ENCODE measurements at regions not wholly inside any gene's neighbourhood (a gene's known extent, or its start where the extent isn't known, plus 50 kb on each side); places are given as distances from the start of the nearest gene placed in this dataset.
A peak's percentile ranks its signal among the peaks of the same experiment; 100 is the strongest.
"Not testable (repeated sequence)": the region's sequence is repeated elsewhere in the genome, so short reads cannot be mapped to it uniquely, and the experiment has no call there.

DNA sequence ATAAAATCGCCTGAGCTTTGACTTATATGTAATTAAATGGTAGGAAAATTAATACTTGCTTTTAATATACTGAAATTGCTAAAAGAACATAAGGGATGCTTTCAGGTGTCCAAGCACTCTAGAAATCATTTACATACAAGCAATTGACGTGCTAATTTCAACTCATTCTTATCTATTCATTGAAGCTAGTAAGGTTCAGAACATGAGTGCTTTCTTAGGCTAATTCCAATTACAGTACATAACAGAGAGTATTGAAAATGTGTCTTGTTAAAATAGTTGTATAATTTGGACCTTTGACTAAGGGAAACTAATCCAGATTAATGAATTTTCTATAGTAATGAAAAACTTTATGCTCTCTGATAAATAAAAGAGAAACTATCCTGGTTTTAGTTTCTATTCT, 1016.4 kb upstream of the TYRP1 start:
- DNase-seq, result no peak
- intact Hi-C loops (cut with DNase I), result no loop called here

DNA sequence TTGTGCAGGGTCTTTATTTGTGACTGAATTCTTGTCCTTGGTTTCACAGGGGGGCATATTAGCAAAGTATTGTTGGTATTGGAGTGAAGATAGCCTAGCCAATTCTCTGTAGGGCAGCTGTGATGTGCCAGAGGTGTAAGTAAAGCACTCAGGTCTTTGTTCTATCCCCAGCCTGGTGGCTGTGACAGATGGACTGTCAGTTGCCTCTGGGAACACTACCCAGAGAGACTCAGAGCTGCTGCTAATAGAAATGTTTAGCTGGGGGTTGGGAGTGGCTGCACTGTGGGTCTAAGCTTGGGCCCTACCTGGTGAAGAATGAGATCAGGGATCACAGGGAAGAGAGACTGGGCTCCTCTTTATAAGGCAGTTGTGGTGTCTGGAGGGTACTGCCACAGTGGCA, 1006.5 kb upstream of the TYRP1 start:
- intact Hi-C loops (cut with DNase I), result no loop called here
- DNase-seq, result no peak

DNA sequence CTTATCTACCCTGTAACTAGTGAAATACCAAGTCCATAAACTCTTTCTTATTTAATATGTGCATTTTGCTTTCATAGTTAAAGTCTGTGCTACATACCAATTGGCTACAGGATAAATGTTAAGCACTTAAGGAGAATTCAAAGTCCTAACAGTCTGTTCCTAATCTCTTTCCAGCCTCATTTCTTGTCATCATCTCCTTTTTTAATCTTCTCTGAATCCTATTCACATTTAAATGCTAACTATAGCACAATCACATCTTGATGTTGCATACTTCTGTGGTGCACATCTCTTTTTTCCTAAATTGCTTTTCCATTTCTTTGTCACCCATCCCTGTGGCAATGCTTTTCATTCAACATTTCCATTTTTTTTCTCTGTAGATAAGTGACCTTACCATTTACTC, 996.1 kb upstream of the TYRP1 start:
- intact Hi-C loops (cut with DNase I), result no loop called here
- no peak for DNase-seq

DNA sequence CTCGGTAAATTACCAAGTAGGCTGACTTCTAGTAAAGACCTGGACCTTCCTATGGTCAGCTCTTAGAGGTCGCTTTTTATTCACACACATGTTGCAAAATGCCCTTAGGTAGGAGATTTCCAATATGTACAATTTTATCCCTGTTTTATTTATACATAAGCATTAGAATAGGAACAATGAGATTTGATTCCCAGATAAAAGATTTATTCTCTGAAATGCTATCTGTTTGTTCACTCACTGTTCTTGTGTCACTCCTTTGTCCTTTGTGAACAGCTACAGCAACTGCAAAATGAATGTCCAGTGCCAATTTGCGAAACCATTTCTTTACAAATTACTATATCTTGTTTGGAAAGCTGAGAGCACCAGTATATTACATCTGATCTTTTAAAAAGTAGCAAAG, 991.5 kb upstream of the TYRP1 start:
- no peak for DNase-seq
- intact Hi-C loops (cut with DNase I), result no loop called here

DNA sequence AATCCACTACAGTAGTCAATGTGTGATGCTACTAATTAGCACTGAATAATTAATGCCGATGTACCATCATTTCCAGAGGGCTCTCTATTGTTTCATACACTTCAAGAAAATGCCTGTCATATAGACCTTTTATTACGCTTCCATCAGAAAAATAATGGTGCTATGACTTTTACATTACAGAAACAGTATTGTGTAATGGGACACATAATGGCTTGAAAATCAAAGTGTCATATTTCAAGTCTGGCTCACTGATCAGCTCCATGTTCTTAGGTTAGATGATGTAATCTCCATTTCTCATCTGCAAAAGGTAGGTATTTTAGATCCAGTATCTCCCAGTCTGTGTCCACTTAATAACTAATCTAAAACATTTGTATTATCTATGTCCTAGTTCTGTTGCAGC, 990.6 kb upstream of the TYRP1 start:
- intact Hi-C loops (cut with DNase I), result no loop called here

DNA sequence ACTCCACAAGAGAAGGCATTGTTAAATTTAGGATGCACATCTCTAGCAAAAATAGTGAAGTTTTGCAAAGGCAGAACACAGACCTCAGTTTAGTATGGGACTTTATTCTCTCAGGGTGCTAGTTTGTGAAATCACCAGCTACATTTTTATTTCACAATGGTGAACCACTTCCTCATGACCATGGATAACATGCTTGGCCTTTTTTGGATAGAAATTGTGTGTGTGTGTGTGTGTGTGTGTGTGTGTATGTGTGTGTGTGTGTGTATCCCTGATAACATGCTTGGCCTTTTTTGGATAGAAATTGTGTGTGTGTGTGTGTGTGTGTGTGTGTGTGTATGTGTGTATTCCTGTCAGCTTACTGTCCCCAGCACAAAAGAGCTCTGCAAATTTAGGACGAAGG, 989.0 kb upstream of the TYRP1 start:
- intact Hi-C loops (cut with DNase I); DNase-seq: not testable (repeated sequence)

More for the DNA sequence above, 990.6 kb upstream of the TYRP1 start:
- no peak for DNase-seq

DNA sequence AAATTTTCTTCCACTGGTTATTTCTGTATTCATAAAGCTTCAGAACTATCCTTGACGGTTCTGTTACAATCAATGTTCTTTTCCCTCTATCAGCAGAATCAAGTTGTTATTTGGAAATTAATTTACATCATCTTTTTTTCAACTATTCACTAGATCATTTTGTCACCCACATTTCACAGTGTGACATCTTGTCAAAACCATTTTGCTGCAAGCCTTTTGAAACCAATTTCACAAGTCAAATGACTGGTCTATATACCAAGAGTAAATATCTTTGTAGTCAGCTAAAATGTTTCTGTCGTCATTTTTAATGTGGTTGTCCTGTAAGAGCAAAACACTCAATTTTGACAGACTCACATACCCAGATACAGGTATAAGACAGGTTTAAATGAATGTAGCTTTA, 984.3 kb upstream of the TYRP1 start:
- DNase-seq, result no peak
- intact Hi-C loops (cut with DNase I), result no loop called here

DNA sequence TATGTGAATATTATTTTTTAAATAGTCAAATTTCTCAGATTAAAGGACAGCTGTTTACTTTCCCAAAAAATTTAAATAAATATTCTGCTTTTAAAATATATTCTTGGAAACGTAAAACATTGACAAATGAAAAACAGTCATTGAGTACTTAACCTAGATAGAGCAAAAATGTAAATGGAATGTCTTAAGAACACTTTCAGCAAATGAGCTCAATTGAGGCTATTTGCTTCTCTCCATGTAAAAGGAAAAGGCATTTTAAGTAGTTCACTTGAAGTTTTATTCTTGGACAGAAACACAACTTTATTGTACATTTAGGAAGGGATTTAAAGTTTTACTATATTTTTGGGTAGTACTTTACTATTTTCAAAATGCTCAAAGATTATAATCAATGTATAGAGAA, 983.6 kb upstream of the TYRP1 start:
- no peak for DNase-seq
- intact Hi-C loops (cut with DNase I), result no loop called here

DNA sequence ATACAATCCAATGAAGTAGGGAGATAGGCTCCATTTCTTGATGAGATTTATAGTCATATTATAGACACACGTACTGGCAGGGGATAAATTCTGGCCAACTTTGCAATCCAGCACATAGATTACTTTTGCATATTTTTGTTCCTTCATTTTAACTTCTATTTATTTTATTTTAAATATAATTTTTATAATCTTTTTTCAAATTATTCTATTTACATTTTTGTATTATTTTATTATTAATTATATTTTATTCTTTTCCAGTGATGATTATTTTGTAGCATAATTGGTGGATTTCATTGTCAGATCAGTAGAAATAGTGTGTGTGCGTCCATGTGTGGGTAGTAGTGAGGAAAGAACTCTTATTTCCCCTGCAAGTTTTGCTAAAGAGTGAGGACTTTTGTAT, 980.1 kb upstream of the TYRP1 start:
- intact Hi-C loops (cut with DNase I), result no loop called here
- DNase-seq, result no peak

DNA sequence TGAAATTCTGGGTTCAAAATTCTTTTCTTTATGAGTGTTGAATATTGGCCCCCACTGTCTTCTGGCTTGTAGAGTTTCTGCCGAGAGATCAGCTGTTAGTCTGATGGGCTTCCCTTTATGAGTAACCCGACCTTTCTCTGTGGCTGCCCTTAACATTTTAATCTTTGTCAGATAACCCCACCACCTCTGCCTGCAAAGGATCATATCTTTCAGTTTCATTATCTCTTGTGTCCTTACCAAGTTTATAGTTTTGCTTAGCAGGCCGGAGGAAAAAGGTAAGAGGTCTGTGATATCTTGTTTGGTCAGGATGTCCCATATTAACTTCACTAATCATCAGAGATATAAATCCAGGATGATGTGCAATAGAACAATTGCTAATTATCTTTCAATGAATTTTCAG, 970.2 kb upstream of the TYRP1 start:
- intact Hi-C loops (cut with DNase I), result no loop called here
- DNase-seq, result no peak

DNA sequence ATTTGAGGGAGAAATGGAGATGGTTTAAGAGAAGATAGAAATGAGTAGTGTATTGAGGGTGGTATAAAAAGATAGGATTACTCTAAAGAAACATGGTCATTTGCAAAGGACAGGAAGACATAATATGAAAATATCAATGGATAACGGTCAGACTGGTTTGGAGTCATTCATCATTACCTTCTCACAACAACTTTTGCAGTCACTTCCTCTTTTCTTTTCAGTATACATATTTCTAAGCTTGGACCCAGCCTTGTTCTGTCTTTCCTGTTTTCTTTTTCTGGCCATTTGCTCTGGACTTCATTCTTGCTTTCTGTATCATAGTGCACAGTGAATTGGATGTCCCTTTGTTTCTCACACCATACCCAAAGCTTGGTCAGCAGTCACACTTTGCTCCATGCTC, 966.5 kb upstream of the TYRP1 start:
- intact Hi-C loops (cut with DNase I), result no loop called here
- DNase-seq, result no peak

DNA sequence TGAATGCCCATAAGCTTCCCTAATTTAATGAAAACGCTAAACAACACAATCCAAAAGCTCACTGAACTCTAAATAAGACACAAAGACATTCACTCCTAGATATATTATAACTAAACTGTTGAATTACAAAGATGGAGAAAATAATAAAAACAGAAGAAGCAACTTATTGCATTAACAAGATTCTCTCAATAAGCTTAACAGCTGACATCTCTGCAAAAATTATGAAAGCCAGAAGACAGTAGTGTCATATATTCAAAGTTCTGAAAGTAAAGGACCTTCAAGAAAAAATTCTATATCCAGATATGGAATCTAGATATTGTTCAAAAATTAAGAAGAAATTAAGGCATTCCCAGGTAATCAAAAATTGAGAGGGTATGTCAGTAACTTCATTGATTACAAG, 957.8 kb upstream of the TYRP1 start:
- no peak for DNase-seq
- intact Hi-C loops (cut with DNase I), result no loop called here

DNA sequence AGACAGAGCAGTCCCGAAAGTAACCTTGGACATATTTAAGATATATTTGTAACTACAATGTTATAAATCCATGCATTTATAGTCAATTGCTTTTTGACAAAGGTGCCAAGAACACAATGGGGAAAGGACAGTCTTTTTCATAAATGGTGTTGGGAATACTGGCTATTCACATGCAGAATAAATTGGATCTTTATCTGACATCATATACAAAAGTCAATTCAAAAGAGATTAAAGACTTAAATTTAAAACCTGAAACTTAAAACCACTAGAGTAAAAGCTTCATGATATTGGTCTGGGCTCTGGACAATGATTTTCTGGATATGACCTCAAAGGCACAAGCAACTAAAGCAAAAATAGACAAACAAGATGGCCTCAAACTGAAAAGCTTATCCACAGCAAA, 950.7 kb upstream of the TYRP1 start:
- DNase-seq, result no peak
- intact Hi-C loops (cut with DNase I), result no loop called here

DNA sequence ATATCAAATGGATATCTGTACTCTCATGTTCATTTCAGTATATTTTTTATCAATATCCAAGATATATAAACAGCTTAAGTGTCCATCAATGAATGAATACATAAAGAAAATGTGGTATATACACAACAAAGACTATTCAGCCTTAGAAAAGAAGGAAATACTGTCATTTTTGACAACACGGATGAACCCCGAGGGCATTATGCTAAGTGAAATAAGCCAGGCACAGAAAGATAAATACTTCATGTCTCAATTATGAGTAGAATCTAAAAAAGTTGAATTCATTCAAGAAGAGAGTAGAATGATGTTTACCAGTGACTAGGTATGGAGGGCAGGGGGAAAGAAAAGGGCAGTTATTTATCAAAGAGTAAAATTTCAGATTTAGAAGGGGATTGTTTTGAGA, 949.8 kb upstream of the TYRP1 start:
- intact Hi-C loops (cut with DNase I), result no loop called here

DNA sequence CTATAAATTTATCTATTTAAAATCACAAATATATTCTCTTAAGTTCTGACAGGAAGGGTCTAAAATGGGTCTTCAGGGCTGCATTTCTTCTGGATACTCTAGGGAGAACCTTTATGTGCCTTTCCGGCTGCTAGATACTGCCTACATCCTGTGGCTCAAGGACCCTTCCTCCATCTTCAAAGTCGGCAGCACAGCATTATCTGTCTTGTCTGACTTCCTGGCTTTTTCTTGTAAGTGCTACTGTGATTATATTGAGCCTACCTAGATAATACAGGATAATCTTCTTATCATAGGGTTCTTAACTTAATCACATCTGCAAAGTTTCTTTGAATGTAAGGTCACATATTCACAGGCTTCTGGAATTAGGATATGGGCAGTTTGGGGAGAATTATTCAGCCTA, 943.8 kb upstream of the TYRP1 start:
- intact Hi-C loops (cut with DNase I), result no loop called here
- no peak for DNase-seq

More for the DNA sequence above, 949.8 kb upstream of the TYRP1 start:
- no peak for DNase-seq

DNA sequence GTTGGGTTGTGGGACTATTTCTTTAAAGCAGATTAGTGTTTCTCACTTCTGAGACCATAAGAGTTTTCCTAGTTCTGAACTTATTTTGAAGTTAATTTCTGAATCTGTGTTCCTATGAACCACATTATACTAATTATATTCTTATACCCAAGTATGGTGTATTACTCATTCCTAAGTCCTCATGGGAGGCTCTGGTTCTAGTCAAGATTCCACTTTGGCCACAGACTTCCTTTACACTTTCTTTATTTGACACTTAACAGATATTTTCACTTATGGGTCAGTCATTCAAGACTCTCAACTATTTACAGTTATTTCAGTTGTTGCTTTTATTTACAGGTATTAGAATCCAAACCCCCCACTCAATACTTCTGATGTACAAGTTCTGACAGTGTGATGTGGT, 937.2 kb upstream of the TYRP1 start:
- intact Hi-C loops (cut with DNase I), result no loop called here
- DNase-seq, result no peak

DNA sequence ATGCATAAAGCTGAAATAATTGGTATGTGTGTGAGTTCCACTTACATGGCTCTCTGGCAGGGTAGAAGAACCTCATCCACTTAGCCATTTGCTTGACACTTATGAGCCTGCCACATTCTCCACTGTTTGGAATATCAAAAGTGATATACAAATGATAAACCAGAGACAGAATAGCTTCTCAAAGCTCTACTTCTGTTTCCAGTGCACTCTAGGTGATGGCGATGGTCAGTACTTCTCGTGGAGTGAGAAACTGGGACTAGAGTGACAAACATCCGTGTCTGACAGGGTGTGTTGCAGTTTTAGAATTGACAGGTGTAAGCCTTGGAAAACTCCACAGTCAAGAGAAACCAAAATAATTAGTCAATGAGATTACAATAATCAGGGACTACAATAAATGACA, 935.8 kb upstream of the TYRP1 start:
- intact Hi-C loops (cut with DNase I), result no loop called here
- DNase-seq, result no peak

DNA sequence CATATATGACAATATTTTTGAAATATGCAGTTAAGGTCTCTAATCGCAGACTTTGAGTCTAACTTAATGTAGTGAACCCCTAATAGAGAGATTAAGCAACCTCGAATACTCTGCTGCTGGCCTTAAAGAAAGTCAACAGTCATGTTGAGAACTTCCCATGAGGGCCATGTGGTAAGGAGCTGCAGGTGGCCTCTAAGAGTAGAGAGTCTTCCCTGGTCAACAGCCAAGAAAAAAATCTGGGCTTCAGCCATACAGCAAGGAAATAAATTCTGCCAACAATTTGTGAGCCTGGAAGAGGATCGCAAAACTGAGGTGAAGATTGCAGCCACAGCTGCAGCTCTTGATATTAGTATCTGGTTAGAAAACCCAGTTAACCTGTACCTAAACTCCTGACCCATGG, 935.2 kb upstream of the TYRP1 start:
- DNase-seq, result no peak
- intact Hi-C loops (cut with DNase I), result no loop called here

DNA sequence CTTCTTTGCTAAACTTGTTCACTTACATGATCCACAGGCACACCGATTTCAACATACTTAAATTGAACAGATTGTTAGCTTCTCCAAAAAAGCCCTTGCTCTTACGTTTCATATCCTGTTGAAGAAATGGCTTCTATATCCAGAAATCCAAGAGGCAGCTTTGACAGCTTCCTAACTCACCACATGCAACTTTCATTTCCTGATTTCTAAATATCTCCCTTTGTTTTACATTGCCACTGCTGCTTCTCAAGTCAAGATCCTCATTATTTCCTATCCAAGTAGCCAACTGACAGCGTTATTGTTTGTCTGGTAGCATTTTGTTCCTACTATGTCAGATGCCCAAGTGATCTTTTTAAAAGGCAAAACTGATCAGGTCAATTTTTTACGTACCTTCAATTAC, 913.2 kb upstream of the TYRP1 start:
- no peak for DNase-seq
- intact Hi-C loops (cut with DNase I), result no loop called here

DNA sequence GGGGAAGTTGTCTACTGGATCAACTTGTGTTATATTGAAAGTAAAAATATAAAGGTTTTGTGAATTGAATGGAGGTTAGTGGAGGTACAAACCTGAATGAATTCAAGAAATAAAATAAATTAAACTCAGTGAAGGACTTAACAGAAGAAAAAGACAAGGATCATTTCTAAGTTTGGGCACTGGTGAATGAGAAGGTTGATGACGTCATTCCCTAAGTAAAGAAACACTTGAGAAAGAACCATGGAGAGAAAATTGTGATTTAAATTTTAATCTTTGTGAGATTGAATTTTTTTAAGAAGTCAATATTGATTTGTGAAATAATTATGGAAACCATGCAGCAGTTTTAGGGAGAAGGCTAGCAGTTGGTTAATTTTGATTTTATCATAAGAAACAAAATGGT, 900.3 kb upstream of the TYRP1 start:
- no peak for DNase-seq
- intact Hi-C loops (cut with DNase I), result no loop called here

DNA sequence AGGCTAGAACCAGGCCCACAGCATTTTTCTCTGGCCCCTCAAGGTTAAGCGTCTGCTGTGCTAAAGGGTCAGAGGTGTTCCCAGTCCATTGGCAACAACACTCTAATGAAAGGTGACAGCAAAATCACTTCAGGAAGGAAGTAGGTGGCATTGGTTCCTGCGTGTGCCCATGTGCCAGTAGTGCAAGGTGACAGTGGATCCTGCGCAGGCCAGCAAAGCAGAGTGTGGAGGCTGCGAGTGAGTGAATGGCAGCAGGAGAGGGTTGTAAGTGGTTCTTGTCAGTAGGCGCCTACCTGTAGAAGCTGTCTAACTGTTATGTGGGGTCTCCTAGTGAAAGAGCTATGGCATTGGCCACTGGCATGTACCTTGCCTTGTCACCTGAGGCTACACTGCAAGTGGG, 898.2 kb upstream of the TYRP1 start:
- DNase-seq, result no peak
- intact Hi-C loops (cut with DNase I), result no loop called here

DNA sequence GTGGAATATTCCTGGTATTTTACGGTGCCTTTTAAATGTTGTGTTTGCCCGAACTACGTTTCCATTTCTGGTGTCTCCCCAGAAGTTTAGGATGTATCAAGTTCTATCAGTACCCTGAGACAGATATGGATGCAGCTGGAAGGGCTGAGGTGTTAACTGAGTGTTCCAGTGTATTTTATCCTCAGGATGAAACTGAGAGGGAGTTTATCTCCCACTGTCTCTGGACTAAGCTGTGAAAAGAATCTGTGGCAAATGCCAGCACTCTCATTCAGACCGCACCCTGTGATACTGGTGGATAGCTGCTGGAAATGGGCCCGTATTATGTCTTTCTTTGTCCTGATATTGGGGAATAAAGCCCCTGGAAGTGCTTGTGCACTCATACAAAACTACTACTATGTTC, 887.2 kb upstream of the TYRP1 start:
- intact Hi-C loops (cut with DNase I), result no loop called here
- DNase-seq, result no peak

DNA sequence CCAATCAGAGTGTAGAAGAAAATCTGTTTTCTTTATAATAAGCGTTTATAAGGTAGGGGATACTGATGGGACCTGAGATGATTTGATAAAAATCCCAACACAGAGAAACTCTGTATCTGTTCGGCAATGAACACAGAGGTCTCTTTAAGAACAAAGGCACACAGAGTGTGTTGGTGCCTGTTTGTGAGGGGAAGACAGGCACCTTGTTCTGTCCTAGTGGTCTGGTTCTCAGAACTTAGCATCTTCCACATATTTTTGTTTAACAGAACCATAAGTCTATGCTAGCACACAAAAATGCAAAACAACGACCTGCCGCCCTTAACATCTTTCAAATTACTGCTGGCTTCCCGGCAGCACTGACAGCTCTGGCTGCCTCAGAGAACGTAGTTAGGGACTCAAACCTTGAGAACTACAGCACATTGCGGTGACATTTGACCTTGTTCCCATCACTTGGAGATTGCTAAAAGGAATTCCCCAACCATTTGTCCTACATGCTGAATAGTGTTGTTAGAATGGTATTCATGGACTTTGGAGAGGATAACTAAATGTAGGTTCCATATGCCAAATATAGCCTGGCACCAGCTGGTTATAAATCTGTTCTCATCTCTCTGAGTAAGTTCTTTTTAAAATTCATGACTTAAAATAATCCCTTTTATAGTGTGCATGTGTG, 871.7 kb upstream of the TYRP1 start:
- peak in 2 of 10 donors; percentile 5 to 7 for DNase-seq
- intact Hi-C loops (cut with DNase I), result no loop called here
